LNCaP clone FGC (cell line): ENCODE measurements at regions not wholly inside any gene's neighbourhood (a gene's known extent, or its start where the extent isn't known, plus 50 kb on each side); places are given as distances from the start of the nearest gene placed in this dataset.
"Not testable (repeated sequence)": the region's sequence is repeated elsewhere in the genome, so short reads cannot be mapped to it uniquely, and the experiment has no call there.

Experiments used
- DNase-seq: peaks from one replicate; pipeline ENCODE4 v3.0.0-alpha.2; 2011; ENCODE audit warnings: low read depth
- H3K4me3 ChIP-seq: 2 replicates; pipeline ENCODE4 v1.5.1; 2011; ENCODE audit warnings: mild to moderate bottlenecking, low read depth, low read length, control low read depth
- TF ChIP-seq, protein P1 (sequence below): IDR thresholded peaks from 2 replicates; pipeline ENCODE4 v1.5.1; 2012; ENCODE audit warnings: mild to moderate bottlenecking; ENCODE audit not compliant: control insufficient read depth, insufficient read depth; ENCODE audit errors: extremely low read depth

DNA sequence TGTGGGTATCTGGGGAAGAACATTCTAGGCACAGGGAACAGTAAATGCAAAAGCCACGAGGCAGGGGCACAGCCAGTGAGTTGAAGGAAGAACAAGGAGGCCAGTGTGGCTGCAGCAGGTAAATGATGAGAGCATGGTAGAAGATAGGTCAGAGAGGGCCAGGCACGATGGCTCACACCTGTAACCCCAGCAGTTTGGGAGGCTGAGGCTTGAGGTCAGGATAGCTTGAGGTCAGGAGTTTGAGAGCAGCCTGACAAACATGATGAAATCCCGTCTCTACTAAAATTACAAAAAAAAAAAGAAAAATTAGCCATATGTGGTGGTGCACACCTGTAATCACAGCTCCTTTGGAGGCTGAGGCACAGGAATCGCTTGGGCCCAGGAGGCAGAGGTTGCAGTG is 86.7 kb upstream of the ESRRB start:
- TF ChIP-seq, protein P1, sequence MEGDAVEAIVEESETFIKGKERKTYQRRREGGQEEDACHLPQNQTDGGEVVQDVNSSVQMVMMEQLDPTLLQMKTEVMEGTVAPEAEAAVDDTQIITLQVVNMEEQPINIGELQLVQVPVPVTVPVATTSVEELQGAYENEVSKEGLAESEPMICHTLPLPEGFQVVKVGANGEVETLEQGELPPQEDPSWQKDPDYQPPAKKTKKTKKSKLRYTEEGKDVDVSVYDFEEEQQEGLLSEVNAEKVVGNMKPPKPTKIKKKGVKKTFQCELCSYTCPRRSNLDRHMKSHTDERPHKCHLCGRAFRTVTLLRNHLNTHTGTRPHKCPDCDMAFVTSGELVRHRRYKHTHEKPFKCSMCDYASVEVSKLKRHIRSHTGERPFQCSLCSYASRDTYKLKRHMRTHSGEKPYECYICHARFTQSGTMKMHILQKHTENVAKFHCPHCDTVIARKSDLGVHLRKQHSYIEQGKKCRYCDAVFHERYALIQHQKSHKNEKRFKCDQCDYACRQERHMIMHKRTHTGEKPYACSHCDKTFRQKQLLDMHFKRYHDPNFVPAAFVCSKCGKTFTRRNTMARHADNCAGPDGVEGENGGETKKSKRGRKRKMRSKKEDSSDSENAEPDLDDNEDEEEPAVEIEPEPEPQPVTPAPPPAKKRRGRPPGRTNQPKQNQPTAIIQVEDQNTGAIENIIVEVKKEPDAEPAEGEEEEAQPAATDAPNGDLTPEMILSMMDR, result no peak
- H3K4me3 ChIP-seq, result no peak overlapping the region
- DNase-seq, result no peak

DNA sequence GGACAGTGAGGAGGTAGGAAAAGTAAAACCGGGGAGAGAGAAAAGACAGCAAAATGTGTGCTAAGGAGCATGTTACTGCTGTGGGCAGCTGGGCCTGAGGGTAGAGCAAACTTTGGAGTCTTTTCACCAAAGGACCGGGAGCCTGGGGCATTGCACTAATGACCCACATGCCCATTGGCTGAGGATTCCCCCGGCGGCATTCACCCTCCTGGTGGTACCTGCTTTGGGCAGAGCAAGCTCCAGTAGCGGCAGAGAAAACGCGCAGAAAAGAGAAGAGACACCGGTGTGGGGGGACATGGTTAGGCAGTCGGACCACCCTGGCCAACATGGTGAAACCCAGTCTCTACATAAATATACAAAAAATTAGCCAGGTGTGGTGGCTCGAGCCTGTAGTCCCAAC is 83.4 kb upstream of the ESRRB start:
- TF ChIP-seq, protein P1, result no peak
- no peak for DNase-seq
- no peak overlapping the region for H3K4me3 ChIP-seq

DNA sequence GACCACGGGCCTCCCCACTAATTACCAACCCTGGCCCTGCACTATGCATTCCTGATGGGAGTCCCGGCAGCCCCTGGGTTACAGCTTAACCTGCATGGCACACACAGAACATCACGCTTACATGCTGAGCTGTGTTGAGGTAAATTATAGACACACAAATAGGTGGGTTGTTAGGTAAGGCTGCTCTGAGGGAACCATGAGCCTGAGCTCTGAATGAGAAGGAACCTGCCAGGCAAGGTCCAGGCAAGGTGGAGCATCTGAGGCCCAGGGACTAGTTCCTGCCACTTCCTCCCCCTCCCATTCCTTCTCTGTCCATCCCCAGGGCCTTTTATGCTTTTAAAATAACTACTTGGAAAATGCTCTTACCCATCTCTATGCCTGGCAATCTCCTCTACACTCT is 82.7 kb upstream of the ESRRB start:
- TF ChIP-seq, protein P1, result no peak
- no peak for DNase-seq
- H3K4me3 ChIP-seq, result no peak overlapping the region

DNA sequence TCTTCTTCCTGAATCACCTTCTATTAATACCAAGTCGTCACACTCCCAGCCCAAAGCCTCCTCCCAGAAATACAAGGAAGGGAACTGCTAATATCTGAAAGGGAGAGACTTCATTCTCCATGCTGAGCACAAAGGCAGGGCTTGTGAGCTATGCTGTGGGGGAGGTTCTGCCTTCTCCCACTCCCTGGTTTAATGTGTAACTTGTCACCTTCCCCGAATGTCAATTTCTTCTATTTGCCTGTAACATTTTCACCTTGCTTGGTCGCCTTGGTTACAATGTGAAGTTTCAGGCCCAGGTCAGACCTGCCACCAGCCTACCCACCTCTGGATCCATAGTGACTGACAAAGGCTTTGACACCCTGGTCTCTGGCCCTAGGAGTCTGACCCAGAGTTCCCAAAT is 82.0 kb upstream of the ESRRB start:
- DNase-seq, result no peak
- H3K4me3 ChIP-seq, result no peak overlapping the region
- TF ChIP-seq, protein P1, result no peak

DNA sequence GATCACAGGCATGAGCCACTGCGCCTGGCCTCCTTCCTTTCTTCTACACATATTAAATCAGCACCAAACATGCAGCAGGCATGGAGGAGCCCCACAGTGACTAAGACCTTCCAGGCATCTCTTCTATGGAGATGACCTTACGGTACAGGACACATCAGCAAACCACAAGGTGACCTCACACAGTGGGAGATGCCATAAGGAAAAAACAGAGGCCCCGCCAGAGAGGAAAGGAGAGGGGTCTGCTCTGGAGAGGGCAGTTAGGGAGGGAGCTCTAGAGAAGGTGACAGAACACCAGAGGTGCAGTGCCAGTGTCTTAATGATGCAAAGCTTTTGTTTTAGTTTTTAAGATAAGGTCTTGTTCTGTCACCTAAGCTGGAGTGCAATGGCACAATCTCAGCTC is 81.1 kb upstream of the ESRRB start:
- no peak for DNase-seq
- no peak overlapping the region for H3K4me3 ChIP-seq
- TF ChIP-seq, protein P1, result no peak

DNA sequence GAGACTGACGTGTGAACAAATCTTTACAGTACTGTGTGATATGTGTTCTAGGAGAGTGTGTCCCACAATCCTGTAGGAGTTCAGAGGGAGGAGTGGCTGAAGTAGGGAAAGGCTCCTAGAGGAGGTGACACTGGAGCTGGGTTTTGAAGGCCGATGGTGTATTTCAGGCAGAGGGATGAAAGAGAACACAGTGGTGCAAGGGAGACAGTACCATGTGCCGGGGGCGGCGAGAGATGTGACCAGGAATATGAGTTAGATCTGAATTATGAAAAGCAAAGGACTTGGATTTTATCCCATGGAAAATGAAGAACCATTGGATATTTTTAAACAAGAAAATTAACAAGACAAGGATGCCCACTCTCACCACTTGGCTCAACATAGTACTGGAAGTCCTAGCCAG is 77.0 kb upstream of the ESRRB start:
- TF ChIP-seq, protein P1, result no peak
- no peak overlapping the region for H3K4me3 ChIP-seq
- no peak for DNase-seq

DNA sequence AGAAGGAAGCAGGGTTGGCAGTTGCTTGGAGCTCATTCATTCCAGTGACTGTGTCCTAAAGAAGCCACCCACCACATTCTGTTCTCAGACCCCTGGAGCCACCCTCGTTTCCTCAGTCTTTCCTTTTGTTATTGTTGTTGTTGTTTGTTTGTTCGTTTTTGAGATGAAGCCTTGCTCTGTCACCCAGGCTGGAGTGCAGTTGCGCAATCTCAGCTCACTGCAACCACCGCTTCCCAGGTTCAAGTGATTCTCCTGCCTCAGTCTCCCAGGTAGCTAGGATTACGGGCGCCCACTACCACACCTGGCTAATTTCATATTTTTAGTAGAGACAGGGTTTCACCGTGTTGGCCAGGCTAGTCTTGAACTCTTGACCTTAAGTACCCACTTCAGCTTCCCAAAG is 72.7 kb upstream of the ESRRB start:
- not testable (repeated sequence) for H3K4me3 ChIP-seq

More for the DNA sequence above, 72.7 kb upstream of the ESRRB start:
- not testable (repeated sequence) for DNase-seq
